Upper lobe of left lung (tissue), 4 donors: ENCODE measurements at regions not wholly inside any gene's neighbourhood (a gene's known extent, or its start where the extent isn't known, plus 50 kb on each side); places are given as distances from the start of the nearest gene placed in this dataset.

ENCODE experiments used
- POLR2AphosphoS5 ChIP-seq, 2 donors: sonication (generic); formaldehyde crosslinking; IDR thresholded peaks; one replicate each; pipeline ENCODE4 v1.5.1; 2017; ENCODE audit warnings: antibody characterized with exemption in 2 of 2
- TF ChIP-seq, protein P1 (sequence below), 6 experiments: fragments of 450-650 bp in 4 of 6; fragments of 200-600 bp in 2 of 6; sonication (generic) in 2 of 6; IDR thresholded peaks; one replicate each; pipeline ENCODE4 v1.5.1; 2016 to 2019; ENCODE audit warnings: antibody characterized with exemption in 6 of 6

DNA sequence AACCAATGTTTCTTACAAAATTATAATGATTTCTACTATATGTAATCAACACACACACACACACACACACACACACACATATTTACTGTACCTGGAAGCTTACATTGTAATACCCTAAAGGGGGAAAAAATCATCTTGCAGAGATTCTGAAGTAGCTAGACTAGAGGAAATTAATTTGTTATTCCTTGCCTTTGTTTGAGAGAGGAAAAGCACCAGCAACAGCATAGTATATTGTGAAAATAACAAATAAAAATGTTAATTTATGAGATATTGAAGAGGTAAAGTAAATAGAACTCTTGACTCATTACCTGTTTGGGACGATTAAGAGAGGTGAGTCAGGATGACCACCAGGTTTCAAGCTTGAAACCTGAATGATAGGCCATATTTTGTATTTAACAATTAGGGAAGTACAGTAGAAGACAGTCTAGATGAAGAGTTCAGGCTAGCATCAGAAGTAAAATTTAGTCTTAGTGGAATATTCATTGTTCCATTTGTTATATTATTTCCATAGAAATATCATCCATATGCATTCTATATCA lies 873.4 kb upstream of the PCDH10 start:
- TF ChIP-seq POLR2AphosphoS5 (IDR thresholded peaks at IDR 0.05), result no peak
- TF ChIP-seq, protein P1, sequence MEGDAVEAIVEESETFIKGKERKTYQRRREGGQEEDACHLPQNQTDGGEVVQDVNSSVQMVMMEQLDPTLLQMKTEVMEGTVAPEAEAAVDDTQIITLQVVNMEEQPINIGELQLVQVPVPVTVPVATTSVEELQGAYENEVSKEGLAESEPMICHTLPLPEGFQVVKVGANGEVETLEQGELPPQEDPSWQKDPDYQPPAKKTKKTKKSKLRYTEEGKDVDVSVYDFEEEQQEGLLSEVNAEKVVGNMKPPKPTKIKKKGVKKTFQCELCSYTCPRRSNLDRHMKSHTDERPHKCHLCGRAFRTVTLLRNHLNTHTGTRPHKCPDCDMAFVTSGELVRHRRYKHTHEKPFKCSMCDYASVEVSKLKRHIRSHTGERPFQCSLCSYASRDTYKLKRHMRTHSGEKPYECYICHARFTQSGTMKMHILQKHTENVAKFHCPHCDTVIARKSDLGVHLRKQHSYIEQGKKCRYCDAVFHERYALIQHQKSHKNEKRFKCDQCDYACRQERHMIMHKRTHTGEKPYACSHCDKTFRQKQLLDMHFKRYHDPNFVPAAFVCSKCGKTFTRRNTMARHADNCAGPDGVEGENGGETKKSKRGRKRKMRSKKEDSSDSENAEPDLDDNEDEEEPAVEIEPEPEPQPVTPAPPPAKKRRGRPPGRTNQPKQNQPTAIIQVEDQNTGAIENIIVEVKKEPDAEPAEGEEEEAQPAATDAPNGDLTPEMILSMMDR (IDR thresholded peaks at IDR 0.05), result no peak
